Activated T-helper 17 cell treated with anti-CD3 and anti-CD28 coated beads, Interleukin-2, amount 50 U/mL, for 72 hours (primary cell): ENCODE measurements at regions not wholly inside any gene's neighbourhood (a gene's known extent, or its start where the extent isn't known, plus 50 kb on each side); places are given as distances from the start of the nearest gene placed in this dataset.
"Not testable (repeated sequence)": the region's sequence is repeated elsewhere in the genome, so short reads cannot be mapped to it uniquely, and the experiment has no call there.

ENCODE experiments used
- ATAC-seq: fragments of 150-1000 bp; cut with Tn5 transposase; replicated peaks from 2 replicates; pipeline ENCODE4 v1.10.0; 2021; ENCODE audit warnings: mild to moderate bottlenecking, moderate library complexity
- H3K27ac Mint-ChIP-seq: one replicate; pipeline ENCODE4 v1.8.0; 2022; ENCODE audit warnings: mixed read lengths
- H3K27me3 Mint-ChIP-seq: one replicate; pipeline ENCODE4 v1.8.0; 2022; ENCODE audit warnings: mixed read lengths
- H3K36me3 Mint-ChIP-seq: one replicate; pipeline ENCODE4 v1.8.0; 2022; ENCODE audit warnings: low read depth, mild to moderate bottlenecking, mixed read lengths
- H3K4me1 Mint-ChIP-seq: one replicate; pipeline ENCODE4 v1.8.0; 2022; ENCODE audit warnings: mixed read lengths
- H3K4me3 Mint-ChIP-seq: one replicate; pipeline ENCODE4 v1.8.0; 2022; ENCODE audit warnings: mild to moderate bottlenecking, mixed read lengths
- H3K9me3 Mint-ChIP-seq: one replicate; pipeline ENCODE4 v1.8.0; 2022; ENCODE audit warnings: mixed read lengths

DNA sequence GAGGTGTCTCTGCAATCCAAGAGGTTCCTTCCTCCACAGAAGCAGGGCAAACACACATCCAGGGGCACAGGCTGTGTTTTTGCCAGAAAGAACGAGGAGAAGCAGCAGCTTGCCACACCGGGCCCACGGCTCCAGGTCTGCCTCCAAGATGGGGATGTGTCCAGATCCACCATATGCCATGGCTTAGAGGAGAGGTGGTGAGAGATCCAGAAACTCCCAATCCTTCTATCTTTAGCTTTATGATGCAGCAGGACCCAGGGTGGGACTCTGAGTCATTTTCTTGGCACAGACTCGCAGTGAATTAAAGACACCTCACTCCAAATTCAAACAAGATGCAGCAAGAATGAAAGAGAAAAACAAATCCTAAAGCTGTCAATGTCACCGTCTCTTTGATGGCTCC is 481.4 kb upstream of the TMEM132C start:
- no peaks in the 10 kb centered on the region for H3K36me3 Mint-ChIP-seq
- H3K4me3 Mint-ChIP-seq: no peak overlapping the region
- ATAC-seq: no peak
- H3K4me1 Mint-ChIP-seq: no peaks in the 10 kb centered on the region
- no peaks in the 10 kb centered on the region for H3K27me3 Mint-ChIP-seq
- H3K27ac Mint-ChIP-seq: no peak overlapping the region
- H3K9me3 Mint-ChIP-seq: peaks cover 7% of the 10 kb centered on the region

DNA sequence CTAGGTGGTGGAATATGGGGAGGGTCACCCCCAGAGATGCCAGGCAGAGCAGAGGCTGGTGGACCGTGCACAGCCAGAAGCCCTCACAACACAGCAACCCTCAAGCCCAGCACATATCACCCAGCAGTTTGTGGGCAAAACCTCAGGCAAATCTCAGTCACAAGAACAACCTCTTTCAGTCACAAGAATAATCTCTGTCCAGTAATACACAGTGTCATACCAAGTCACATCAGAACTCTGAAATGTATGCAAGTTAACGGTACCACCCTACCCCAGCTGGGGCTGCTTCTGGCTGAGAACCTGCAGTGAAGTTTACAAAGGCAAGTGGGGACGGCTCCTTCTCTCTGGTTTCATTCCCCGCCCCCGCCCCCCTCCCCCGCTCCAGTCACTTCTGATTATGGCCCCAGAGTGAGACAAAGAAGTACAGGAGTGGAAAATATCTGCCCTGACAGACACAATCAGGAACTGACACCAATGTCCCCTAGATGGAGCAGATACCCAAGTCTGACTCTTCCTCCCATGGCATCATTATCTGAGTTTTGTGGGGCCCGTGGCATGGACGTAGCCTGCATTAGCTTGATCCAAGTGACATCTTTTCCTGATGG is 480.9 kb upstream of the TMEM132C start:
- Mint-ChIP-seq H3K4me3 (no peak overlapping the region), H3K27ac (no peak overlapping the region), H3K36me3 (no peaks in the 10 kb centered on the region), H3K4me1 (no peaks in the 10 kb centered on the region), H3K27me3 (no peaks in the 10 kb centered on the region), H3K9me3 (peaks cover 7% of the 10 kb centered on the region)
- no peak for ATAC-seq

DNA sequence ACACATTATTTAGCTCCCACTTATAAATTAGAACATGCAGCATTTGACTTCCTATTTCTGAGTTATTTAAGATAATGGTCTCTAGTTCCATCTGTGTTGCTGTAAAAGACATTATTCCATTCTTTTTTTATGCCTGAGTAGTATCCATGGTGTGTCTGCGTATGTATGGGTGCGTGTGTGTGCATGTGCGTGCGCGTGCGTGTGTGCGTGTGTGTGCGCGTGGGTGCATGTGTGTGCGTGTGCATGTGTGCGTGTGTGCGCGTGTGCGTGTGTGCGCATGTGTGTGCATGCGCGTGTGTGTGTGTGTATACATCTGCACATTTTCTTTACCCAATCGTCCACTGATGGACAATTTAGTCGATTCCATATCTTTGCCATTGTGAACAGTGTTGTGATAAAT is 479.4 kb upstream of the TMEM132C start:
- no peak for ATAC-seq
- Mint-ChIP-seq H3K4me1 (no peaks in the 10 kb centered on the region), H3K36me3 (no peaks in the 10 kb centered on the region)

DNA sequence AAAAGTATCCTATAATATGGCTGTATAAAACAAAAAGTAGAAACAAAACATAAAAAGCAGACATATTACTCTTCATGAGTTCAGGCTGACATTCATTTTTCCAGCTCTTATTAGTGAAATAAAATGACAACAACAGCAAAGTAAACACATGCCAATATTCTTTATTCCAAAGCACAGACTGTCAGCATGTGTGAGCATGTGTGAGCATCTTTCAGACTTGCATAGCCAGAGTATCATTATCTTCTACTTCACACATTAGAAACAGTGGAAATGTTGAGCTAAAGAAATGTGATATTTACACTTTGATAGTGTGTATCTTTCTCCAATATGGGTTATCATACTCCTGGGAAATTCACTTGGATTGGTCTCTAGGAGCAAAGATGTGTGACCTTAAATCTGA is 476.6 kb upstream of the TMEM132C start:
- Mint-ChIP-seq H3K36me3 (no peaks in the 10 kb centered on the region), H3K27ac (no peak overlapping the region), H3K9me3 (peaks cover 4% of the 10 kb centered on the region), H3K4me1 (no peaks in the 10 kb centered on the region), H3K4me3 (no peak overlapping the region), H3K27me3 (no peaks in the 10 kb centered on the region)
- ATAC-seq: no peak

More for the DNA sequence above, 479.4 kb upstream of the TMEM132C start:
- Mint-ChIP-seq H3K27ac (no peak overlapping the region), H3K27me3 (no peaks in the 10 kb centered on the region), H3K9me3 (peaks cover 7% of the 10 kb centered on the region), H3K4me3 (no peak overlapping the region)

DNA sequence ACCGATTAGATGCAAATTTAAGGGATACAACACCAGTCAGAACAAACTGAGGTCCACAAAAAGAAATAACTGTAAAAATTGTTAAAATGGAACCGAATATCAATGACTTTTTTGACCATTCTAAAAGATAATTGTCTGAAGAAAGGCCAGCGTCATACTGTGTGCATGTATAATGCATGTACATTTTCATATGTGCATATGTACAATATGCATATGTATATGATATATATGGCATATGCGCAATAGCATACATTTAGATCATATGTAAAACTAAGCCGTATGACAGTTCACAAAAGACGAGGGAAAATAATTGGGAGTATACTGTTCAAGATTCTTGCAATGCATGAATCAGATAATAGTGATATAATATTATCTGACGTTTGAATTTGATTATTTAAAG is 475.8 kb upstream of the TMEM132C start:
- Mint-ChIP-seq H3K27ac (no peak overlapping the region), H3K36me3 (no peaks in the 10 kb centered on the region), H3K9me3 (peaks cover 4% of the 10 kb centered on the region), H3K4me3 (no peak overlapping the region), H3K4me1 (no peaks in the 10 kb centered on the region), H3K27me3 (no peaks in the 10 kb centered on the region)
- no peak for ATAC-seq

DNA sequence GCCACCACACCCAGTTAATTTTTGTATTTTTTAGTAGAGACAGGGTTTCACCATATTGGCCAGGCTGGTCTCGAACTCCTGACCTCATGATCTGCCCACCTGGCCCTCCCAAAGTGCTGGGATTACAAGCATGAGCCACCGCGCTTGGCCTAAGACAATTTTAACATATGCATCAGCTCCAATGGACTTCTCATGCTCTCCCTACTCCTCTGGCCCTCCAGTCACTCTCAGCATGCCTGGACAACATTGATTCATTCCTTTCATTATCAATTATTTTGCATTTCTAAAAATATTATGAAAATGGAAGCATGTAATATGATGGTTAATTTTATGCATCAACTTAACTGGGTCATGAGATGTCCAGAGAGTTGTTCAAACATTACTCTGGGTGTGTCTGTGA is 469.1 kb upstream of the TMEM132C start:
- Mint-ChIP-seq H3K36me3 (no peaks in the 10 kb centered on the region), H3K27me3 (no peaks in the 10 kb centered on the region), H3K27ac (no peak overlapping the region), H3K4me3 (no peak overlapping the region), H3K9me3 (no peaks in the 10 kb centered on the region), H3K4me1 (no peaks in the 10 kb centered on the region)
- no peak for ATAC-seq

DNA sequence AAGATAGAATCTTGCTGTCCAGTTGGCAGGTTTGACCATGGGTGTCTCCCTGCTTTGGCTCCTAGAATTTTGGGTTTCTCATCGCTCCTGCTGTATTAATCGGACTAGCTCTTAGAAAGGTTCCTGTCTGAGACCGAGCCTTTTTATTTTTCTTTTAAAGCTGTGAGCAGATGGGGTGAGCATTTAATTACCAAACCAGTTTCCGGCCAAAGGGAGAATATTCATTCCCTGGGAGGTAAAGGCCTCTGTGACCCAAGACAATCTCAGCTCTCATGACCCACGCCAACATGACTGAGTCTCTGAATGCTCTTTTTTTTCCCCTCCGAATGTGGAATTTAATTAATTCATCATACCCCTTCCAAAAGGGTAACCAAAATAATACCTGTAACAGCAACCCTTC is 464.7 kb upstream of the TMEM132C start:
- H3K9me3 Mint-ChIP-seq: no peaks in the 10 kb centered on the region
- H3K27ac Mint-ChIP-seq: no peak overlapping the region
- H3K4me3 Mint-ChIP-seq: no peak overlapping the region
- H3K4me1 Mint-ChIP-seq: no peaks in the 10 kb centered on the region
- H3K27me3 Mint-ChIP-seq: no peaks in the 10 kb centered on the region
- no peaks in the 10 kb centered on the region for H3K36me3 Mint-ChIP-seq
- ATAC-seq: no peak

DNA sequence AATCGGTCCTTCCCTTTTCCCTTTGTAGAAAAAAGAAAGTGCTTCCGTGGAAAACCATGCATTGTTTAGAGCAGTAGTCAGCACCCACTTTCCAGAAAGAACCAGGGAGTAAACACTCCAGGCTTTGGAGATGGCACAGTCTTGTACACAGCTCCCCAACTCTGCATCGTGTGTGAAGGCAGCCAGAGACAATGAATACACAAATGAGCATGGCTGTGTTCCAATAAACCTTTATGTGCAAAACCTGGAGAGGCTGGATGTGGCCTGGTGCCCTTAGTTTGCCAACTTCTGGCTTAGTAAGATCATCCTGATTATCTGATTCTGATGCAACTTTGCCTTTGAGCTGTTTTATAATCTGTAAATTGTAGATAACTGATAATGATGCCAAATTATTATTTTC is 463.4 kb upstream of the TMEM132C start:
- Mint-ChIP-seq H3K27ac (no peak overlapping the region), H3K36me3 (no peaks in the 10 kb centered on the region), H3K4me3 (no peak overlapping the region), H3K9me3 (peaks cover 5% of the 10 kb centered on the region), H3K4me1 (no peaks in the 10 kb centered on the region), H3K27me3 (no peaks in the 10 kb centered on the region)
- no peak for ATAC-seq

DNA sequence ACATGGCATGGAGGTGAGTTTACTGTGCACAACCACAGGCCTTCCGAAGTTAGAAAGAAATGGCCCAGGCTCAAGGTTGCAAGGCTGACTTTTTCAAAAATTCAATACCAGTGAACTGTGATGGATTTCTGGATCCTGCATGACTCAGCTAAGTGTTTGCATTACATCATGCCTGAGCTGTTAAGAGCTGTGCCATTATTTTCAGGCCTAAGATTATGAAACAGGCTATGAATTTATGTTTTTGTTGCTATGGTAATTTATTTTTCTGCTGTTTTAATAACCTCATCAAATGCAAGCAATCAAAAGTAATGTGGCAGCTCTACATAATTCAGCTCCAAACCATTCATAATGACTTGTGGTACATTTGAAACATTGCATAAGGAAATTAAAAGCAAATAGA is 457.7 kb upstream of the TMEM132C start:
- peaks cover 7% of the 10 kb centered on the region for H3K9me3 Mint-ChIP-seq
- H3K36me3 Mint-ChIP-seq: no peaks in the 10 kb centered on the region
- no peaks in the 10 kb centered on the region for H3K4me1 Mint-ChIP-seq
- no peak overlapping the region for H3K4me3 Mint-ChIP-seq
- no peak overlapping the region for H3K27ac Mint-ChIP-seq
- no peak for ATAC-seq
- no peaks in the 10 kb centered on the region for H3K27me3 Mint-ChIP-seq

DNA sequence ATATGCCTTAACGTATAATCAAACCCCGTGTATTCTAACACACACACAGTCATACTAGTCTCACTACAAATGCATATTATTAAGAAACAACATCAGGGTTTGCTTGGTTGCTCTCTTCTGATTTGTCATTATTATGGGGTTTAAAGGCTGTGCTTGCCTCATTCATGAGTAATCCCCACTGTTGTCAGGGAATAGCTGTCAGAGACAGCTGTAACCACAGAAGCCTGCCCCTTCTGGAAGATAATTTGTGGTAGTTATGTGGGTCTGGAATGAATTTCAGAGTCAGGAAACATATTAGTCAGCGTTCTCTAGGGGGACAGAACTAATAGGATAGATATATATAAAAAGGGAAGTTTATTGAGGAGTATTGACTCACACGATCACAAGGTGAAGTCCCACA is 456.9 kb upstream of the TMEM132C start:
- Mint-ChIP-seq H3K9me3 (peaks cover 7% of the 10 kb centered on the region), H3K4me3 (no peak overlapping the region), H3K27me3 (no peaks in the 10 kb centered on the region), H3K4me1 (no peaks in the 10 kb centered on the region), H3K27ac (no peak overlapping the region), H3K36me3 (no peaks in the 10 kb centered on the region)
- no peak for ATAC-seq

DNA sequence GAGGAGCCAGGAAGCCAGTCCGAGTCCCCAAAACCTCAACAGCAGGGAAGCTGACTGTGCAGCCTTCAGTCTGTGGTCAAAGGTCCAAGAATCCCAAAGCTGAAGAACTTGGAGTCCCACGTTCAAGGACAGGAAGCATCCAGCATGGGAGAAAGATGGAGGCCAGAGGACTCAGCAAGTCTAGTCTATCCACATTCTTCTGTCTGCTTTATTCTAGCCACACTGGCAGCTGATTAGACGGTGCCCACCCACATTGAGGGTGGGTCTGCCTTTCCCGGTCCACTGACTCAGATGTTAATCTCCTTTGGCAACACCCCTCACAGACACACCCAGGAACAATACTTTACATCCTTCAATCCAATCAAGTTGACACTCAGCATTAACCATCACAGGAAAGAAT is 456.5 kb upstream of the TMEM132C start:
- not testable (repeated sequence) for H3K4me3 Mint-ChIP-seq, H3K36me3 Mint-ChIP-seq, H3K27me3 Mint-ChIP-seq, ATAC-seq, H3K27ac Mint-ChIP-seq, H3K4me1 Mint-ChIP-seq, H3K9me3 Mint-ChIP-seq

DNA sequence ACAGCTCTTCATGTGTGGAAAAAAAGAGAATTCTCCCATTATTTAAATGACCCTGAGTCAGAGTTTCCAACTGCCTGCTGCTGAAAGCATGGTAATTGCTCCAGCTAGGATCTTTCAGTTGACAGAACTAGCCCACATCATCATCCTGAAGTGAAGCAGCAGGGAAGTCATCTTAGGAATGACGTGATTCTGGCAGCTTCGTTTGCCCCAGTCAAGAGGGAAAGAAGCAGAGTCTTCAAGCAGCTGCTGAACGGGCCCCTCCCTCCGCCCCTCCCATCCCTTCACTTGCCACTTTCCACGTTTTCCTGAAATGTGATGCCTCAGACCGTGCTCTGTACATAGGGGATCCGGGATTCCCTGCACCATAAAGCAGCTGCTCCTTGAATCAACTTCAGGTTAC is 455.0 kb upstream of the TMEM132C start:
- no peak for ATAC-seq
- Mint-ChIP-seq H3K4me3 (no peak overlapping the region), H3K36me3 (no peaks in the 10 kb centered on the region), H3K9me3 (peaks cover 7% of the 10 kb centered on the region), H3K27ac (no peak overlapping the region), H3K4me1 (no peaks in the 10 kb centered on the region), H3K27me3 (no peaks in the 10 kb centered on the region)

DNA sequence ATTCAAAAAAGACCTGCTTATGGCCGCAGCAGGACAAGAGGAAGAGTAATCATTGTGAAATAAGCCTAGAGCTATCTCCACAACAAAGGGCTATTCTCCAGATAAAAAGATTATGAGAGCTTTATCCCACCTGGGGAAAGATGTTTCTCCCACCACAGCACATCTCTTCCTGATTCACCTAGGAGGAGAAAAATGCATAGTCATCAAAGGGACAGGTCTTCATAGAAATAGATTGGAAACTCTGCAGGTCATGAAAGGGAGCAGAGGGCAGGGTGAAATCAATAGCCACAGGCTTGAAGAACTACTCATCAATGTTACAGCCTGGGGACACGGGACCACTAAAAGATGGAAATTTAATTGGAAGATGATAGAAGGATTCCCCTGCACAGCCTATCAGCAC is 453.8 kb upstream of the TMEM132C start:
- Mint-ChIP-seq H3K27me3 (no peaks in the 10 kb centered on the region), H3K4me3 (no peak overlapping the region), H3K36me3 (no peaks in the 10 kb centered on the region), H3K4me1 (no peaks in the 10 kb centered on the region), H3K9me3 (peaks cover 3% of the 10 kb centered on the region), H3K27ac (no peak overlapping the region)
- no peak for ATAC-seq

DNA sequence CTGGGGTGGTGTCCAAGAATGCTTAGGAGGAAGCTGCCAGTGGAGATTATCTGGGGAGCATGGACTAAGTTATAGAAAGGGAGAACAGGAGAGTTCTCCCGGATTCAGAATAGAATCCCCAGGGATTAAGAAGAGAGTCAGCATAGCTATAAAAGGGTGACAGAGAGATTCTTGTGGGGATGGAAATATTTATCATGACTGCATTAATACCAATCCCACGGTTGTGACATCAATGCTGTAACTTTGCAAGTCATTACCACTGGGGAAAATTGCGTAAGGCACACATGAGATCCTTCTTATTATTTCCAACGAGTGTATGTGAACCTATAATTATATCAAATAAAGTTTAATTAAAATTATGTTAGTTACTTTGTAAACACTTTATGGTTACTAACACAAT is 447.9 kb upstream of the TMEM132C start:
- no peaks in the 10 kb centered on the region for H3K27me3 Mint-ChIP-seq
- H3K4me1 Mint-ChIP-seq: no peaks in the 10 kb centered on the region
- no peak overlapping the region for H3K27ac Mint-ChIP-seq
- H3K9me3 Mint-ChIP-seq: peaks cover 3% of the 10 kb centered on the region
- H3K36me3 Mint-ChIP-seq: no peaks in the 10 kb centered on the region
- ATAC-seq: no peak
- no peak overlapping the region for H3K4me3 Mint-ChIP-seq

DNA sequence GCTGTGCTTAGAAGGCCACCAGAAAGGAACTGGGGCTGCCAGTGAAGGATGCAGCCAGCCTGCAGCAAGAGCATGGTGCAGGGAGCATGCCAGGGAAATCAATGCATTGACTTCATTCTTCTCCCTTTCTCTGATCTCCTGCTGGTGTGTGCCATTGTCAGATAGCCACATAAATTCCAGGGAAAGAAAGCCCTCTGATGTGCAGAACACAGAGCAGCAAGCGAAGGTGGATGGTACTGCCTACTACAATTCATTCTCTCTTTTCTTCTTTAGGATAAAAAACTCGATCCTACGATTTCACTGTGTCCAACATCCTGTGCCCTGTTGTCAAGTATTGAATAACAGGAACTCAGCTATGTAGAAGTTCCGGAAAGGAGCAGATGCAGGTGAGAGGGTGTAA is 446.7 kb upstream of the TMEM132C start:
- no peak for ATAC-seq

DNA sequence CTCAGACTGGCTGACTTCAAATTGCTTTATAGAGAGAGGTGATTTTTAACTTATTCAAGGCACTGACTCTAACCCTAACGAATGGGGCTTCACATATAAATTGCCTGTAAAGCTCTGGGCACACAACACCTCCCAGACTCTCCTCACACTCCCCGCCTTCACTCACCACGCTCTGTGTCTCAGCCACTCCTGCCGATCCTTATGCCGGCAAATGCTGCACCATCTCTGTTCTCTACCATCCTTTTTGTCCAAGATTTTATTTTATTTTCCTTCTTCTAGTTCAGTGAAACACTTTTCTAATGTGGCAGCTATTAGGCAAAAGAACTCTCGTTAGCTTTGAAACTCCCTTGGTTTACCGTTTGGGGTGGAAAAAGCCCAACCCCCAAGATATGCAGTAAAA is 446.1 kb upstream of the TMEM132C start:
- Mint-ChIP-seq H3K36me3 (no peaks in the 10 kb centered on the region), H3K4me1 (no peaks in the 10 kb centered on the region), H3K27me3 (no peaks in the 10 kb centered on the region), H3K4me3 (no peak overlapping the region), H3K9me3 (peaks cover 8% of the 10 kb centered on the region), H3K27ac (no peak overlapping the region)
- ATAC-seq: no peak

More for the DNA sequence above, 446.7 kb upstream of the TMEM132C start:
- H3K4me1 Mint-ChIP-seq: no peaks in the 10 kb centered on the region
- H3K9me3 Mint-ChIP-seq: peaks cover 4% of the 10 kb centered on the region
- H3K27ac Mint-ChIP-seq: no peak overlapping the region
- H3K27me3 Mint-ChIP-seq: no peaks in the 10 kb centered on the region
- H3K36me3 Mint-ChIP-seq: no peaks in the 10 kb centered on the region
- no peak overlapping the region for H3K4me3 Mint-ChIP-seq
